ENCODE measurements at regions not wholly inside any gene's neighbourhood (a gene's known extent, or its start where the extent isn't known, plus 50 kb on each side); places are given as distances from the start of the nearest gene placed in this dataset.

- no peak overlapping the region for H3K4me3 ChIP-seq (ENCODE audit: low read depth in 2 of 2, low read length in 1 of 2)
- no peak overlapping the region; the same call in 1 of the 2 replicates for H2AFZ ChIP-seq (ENCODE audit: low read depth)
- H3K79me2 ChIP-seq (ENCODE audit: insufficient read depth), result no peaks in the 10 kb centered on the region
- no peaks in the 10 kb centered on the region for H4K20me1 ChIP-seq (ENCODE audit: insufficient read depth)
- no peak overlapping the region for H3K9ac ChIP-seq
- POLR2A ChIA-PET, result no interaction called here
- no peak for DNase-seq
- CTCF ChIA-PET, result interaction anchor here (1.3 kb wide), 1 partner anchor 12 kb away, joined by 3 read pairs; no protein-coding TSS in a partner anchor
- H3K36me3 ChIP-seq (replicated peaks in 1 of 2; ENCODE audit: control insufficient read depth in 1 of 2, insufficient read depth in 2 of 2, low read length in 1 of 2), result no peaks in the 10 kb centered on the region
- TF ChIP-seq IRF3 (IDR thresholded peaks at IDR 0.05; ENCODE audit: low read depth, low read length) (no peak), EZH2phosphoT487 (IDR thresholded peaks at IDR 0.05; ENCODE audit: borderline replicate concordance, low read depth) (no peak), GABPA (IDR thresholded peaks at IDR 0.05; ENCODE audit: low read depth) (no peak), TAF1 (IDR thresholded peaks at IDR 0.05; ENCODE audit: borderline replicate concordance, low read depth, low read length) (no peak), ELF1 (IDR thresholded peaks at IDR 0.05) (no peak), FOXM1 (IDR thresholded peaks at IDR 0.05; ENCODE audit: low read depth) (no peak), YY1 (IDR thresholded peaks at IDR 0.05; ENCODE audit: low read depth) (no peak), MAX (IDR thresholded peaks at IDR 0.05; ENCODE audit: low read depth) (no peak), MEF2A (IDR thresholded peaks at IDR 0.05; ENCODE audit: borderline replicate concordance, low read depth) (no peak), RXRA (IDR thresholded peaks at IDR 0.05; ENCODE audit: borderline replicate concordance, low read depth) (no peak), EP300 (IDR thresholded peaks at IDR 0.05; ENCODE audit: borderline replicate concordance in 1 of 2, low read depth in 1 of 2, low read length in 1 of 2) (no peak), SIN3A (IDR thresholded peaks at IDR 0.05; ENCODE audit: borderline replicate concordance, low read depth, low read length) (no peak), FOSL2 (IDR thresholded peaks at IDR 0.05; ENCODE audit: borderline replicate concordance, low read depth) (no peak), RCOR1 (IDR thresholded peaks at IDR 0.05; ENCODE audit: low read length) (no peak), TEAD4 (IDR thresholded peaks at IDR 0.05; ENCODE audit: borderline replicate concordance, insufficient read depth) (no peak), SMC3 (IDR thresholded peaks at IDR 0.05; ENCODE audit: low read depth, low read length) (no peak), GATA2 (CRISPR knock-in tag; IDR thresholded peaks at IDR 0.05) (no peak)
- TF ChIP-seq, protein P1, sequence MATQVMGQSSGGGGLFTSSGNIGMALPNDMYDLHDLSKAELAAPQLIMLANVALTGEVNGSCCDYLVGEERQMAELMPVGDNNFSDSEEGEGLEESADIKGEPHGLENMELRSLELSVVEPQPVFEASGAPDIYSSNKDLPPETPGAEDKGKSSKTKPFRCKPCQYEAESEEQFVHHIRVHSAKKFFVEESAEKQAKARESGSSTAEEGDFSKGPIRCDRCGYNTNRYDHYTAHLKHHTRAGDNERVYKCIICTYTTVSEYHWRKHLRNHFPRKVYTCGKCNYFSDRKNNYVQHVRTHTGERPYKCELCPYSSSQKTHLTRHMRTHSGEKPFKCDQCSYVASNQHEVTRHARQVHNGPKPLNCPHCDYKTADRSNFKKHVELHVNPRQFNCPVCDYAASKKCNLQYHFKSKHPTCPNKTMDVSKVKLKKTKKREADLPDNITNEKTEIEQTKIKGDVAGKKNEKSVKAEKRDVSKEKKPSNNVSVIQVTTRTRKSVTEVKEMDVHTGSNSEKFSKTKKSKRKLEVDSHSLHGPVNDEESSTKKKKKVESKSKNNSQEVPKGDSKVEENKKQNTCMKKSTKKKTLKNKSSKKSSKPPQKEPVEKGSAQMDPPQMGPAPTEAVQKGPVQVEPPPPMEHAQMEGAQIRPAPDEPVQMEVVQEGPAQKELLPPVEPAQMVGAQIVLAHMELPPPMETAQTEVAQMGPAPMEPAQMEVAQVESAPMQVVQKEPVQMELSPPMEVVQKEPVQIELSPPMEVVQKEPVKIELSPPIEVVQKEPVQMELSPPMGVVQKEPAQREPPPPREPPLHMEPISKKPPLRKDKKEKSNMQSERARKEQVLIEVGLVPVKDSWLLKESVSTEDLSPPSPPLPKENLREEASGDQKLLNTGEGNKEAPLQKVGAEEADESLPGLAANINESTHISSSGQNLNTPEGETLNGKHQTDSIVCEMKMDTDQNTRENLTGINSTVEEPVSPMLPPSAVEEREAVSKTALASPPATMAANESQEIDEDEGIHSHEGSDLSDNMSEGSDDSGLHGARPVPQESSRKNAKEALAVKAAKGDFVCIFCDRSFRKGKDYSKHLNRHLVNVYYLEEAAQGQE (IDR thresholded peaks at IDR 0.05; ENCODE audit: low read depth, low read length), result no peak
- TF ChIP-seq, protein P2, sequence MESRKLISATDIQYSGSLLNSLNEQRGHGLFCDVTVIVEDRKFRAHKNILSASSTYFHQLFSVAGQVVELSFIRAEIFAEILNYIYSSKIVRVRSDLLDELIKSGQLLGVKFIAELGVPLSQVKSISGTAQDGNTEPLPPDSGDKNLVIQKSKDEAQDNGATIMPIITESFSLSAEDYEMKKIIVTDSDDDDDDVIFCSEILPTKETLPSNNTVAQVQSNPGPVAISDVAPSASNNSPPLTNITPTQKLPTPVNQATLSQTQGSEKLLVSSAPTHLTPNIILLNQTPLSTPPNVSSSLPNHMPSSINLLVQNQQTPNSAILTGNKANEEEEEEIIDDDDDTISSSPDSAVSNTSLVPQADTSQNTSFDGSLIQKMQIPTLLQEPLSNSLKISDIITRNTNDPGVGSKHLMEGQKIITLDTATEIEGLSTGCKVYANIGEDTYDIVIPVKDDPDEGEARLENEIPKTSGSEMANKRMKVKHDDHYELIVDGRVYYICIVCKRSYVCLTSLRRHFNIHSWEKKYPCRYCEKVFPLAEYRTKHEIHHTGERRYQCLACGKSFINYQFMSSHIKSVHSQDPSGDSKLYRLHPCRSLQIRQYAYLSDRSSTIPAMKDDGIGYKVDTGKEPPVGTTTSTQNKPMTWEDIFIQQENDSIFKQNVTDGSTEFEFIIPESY (IDR thresholded peaks at IDR 0.05; ENCODE audit: borderline replicate concordance, low read depth), result no peak
- no peaks in the 10 kb centered on the region for H3K9me2 ChIP-seq
- H3K27me3 ChIP-seq (ENCODE audit: insufficient read depth), result no peaks in the 10 kb centered on the region
- no peaks in the 10 kb centered on the region for H3K9me3 ChIP-seq
- no peaks in the 10 kb centered on the region for H3F3A ChIP-seq (replicated peaks; ENCODE audit: insufficient read depth)
- no peak overlapping the region for H3K27ac ChIP-seq (ENCODE audit: low read depth in 2 of 2, low read length in 1 of 2)
- no peak overlapping the region for H3K4me2 ChIP-seq
- no peaks in the 10 kb centered on the region; a peak in 1 of 4 replicates for H3K4me1 ChIP-seq (ENCODE audit: control insufficient read depth in 1 of 2, insufficient read depth in 2 of 2, low read depth in 1 of 2, low read length in 1 of 2)
Measured at GRCh38 chr15:37810381-37810780, 124.1 kb upstream of the TMCO5A start.

Measured in SK-N-SH (cell line).